CD4-positive, alpha-beta T cell (primary cell): ENCODE measurements at regions not wholly inside any gene's neighbourhood (a gene's known extent, or its start where the extent isn't known, plus 50 kb on each side); places are given as distances from the start of the nearest gene placed in this dataset.

ENCODE experiments used
- ATAC-seq: fragments of 200-7000 bp; cut with Tn5 transposase; one replicate; pipeline ENCODE4 v1.10.0; 2022; ENCODE audit warnings: mild to moderate bottlenecking; ENCODE audit not compliant: poor library complexity
- CTCF ChIA-PET: fragments of 350-600 bp; sonication (Branson Sonifier 250); formaldehyde crosslinking; loops from one replicate; lab custom pipeline; 2021; ENCODE audit warnings: antibody characterized with exemption, inconsistent platforms; lab: Charles Lee
- POLR2A ChIA-PET: fragments of 350-600 bp; sonication (Branson Sonifier 250); formaldehyde crosslinking; loops from one replicate; lab custom pipeline; 2021; ENCODE audit warnings: antibody characterized with exemption, inconsistent platforms; lab: Charles Lee
- DNase-seq, 14 experiments: peaks; one replicate each; pipeline ENCODE4 v3.0.0-alpha.2; 2013 to 2020; ENCODE audit warnings: mixed read lengths in 2 of 14
- H3K27ac ChIP-seq, 2 donors: one replicate each; pipeline versions ENCODE4 v1.5.1 to v1.7.0; 2013; ENCODE audit warnings: low read length in 2 of 2, low read depth in 1 of 2, mild to moderate bottlenecking in 1 of 2
- H3K27me3 ChIP-seq, 2 experiments: 1 replicate in 1 of 2; 2 replicates in 1 of 2; pipeline versions ENCODE4 v1.6.1 to v1.7.0; 2013; ENCODE audit warnings: low read length in 2 of 2, control low read depth in 1 of 2, mild to moderate bottlenecking in 1 of 2, moderate library complexity in 1 of 2; ENCODE audit not compliant: insufficient read depth in 2 of 2, control insufficient read depth in 1 of 2
- H3K36me3 ChIP-seq: one replicate; pipeline ENCODE4 v1.6.1; 2013; ENCODE audit warnings: low read length, control low read depth; ENCODE audit not compliant: insufficient read depth
- H3K4me1 ChIP-seq: one replicate; pipeline ENCODE4 v1.6.1; 2013; ENCODE audit warnings: low read length, control low read depth; ENCODE audit not compliant: insufficient read depth
- H3K4me3 ChIP-seq: one replicate; pipeline ENCODE4 v1.5.1; 2013; ENCODE audit warnings: mild to moderate bottlenecking, low read length, moderate library complexity
- H3K9me3 ChIP-seq, 2 experiments: 1 replicate in 1 of 2; 2 replicates in 1 of 2; pipeline versions ENCODE4 v1.6.1 to v1.7.0; 2013; ENCODE audit warnings: low read length in 2 of 2, mild to moderate bottlenecking in 2 of 2, control low read depth in 1 of 2, moderate library complexity in 1 of 2; ENCODE audit not compliant: control insufficient read depth in 1 of 2, insufficient read depth in 1 of 2
- H3K27ac Mint-ChIP-seq: one replicate; pipeline ENCODE4 v1.8.0; 2020; ENCODE audit warnings: mixed read lengths
- H3K27me3 Mint-ChIP-seq: one replicate; pipeline ENCODE4 v1.8.0; 2021; ENCODE audit warnings: mixed read lengths
- H3K36me3 Mint-ChIP-seq: one replicate; pipeline ENCODE4 v1.8.0; 2021; ENCODE audit warnings: low read depth, mixed read lengths
- H3K4me1 Mint-ChIP-seq: one replicate; pipeline ENCODE4 v1.8.0; 2021; ENCODE audit warnings: low read depth, mixed read lengths
- H3K4me3 Mint-ChIP-seq: one replicate; pipeline ENCODE4 v1.8.0; 2020; ENCODE audit warnings: mild to moderate bottlenecking, mixed read lengths
- H3K9me3 Mint-ChIP-seq: one replicate; pipeline ENCODE4 v1.8.0; 2020; ENCODE audit warnings: mixed read lengths
- CTCF ChIP-seq: fragments of 200-600 bp; IDR thresholded peaks from one replicate; pipeline ENCODE4 v1.8.0; 2022; ENCODE audit warnings: antibody characterized with exemption, mild to moderate bottlenecking
- intact Hi-C, 2 experiments: fragments of 100-400 bp; cut with DNase I in 1 of 2; cut with micrococcal nuclease in 1 of 2; formaldehyde crosslinking; loops; one replicate each; pipeline versions ENCODE4 v1.15.1 to v1.9.0; 2023 to 2025; cut with DNase I, micrococcal nuclease

- Histone ChIP-seq H3K4me3 (no peak overlapping the region), H3K4me1 (no peaks in the 10 kb centered on the region), H3K27ac (no peak overlapping the region), H3K36me3 (no peaks in the 10 kb centered on the region), H3K9me3 (no peaks in the 10 kb centered on the region), H3K27me3 (no peaks in the 10 kb centered on the region)
- CTCF ChIA-PET, result no interaction called here
- Mint-ChIP-seq H3K27me3 (no peaks in the 10 kb centered on the region), H3K36me3 (peaks cover 4% of the 10 kb centered on the region), H3K4me3 (no peak overlapping the region), H3K4me1 (peaks cover 28% of the 10 kb centered on the region), H3K9me3 (peaks cover 5% of the 10 kb centered on the region), H3K27ac (no peak overlapping the region)
- intact Hi-C loops, result no loop called here
- no peak for DNase-seq
- POLR2A ChIA-PET, result interaction anchor here (0.8 kb wide), 1 partner anchor 19 kb away, joined by 3 read pairs; no protein-coding TSS in a partner anchor
- TF ChIP-seq CTCF, result no peak
- ATAC-seq, result no peak
Measured at GRCh38 chr2:181324912-181325311, 132.3 kb upstream of the ITGA4 start.

GRCh38 chr2:181326661-181327060 is 130.5 kb upstream of the ITGA4 start:
- no peak overlapping the region for H3K4me3 Mint-ChIP-seq
- POLR2A ChIA-PET, result interaction anchor here (0.7 to 1.3 kb wide), 2 partner anchors 14 to 89 kb away, joined by 4 read pairs; no protein-coding TSS in a partner anchor
- no peaks in the 10 kb centered on the region for H3K27me3 Mint-ChIP-seq
- ATAC-seq, result peak; percentile 34
- no peak for DNase-seq
- Histone ChIP-seq H3K27me3 (no peaks in the 10 kb centered on the region), H3K27ac (no peak overlapping the region), H3K4me1 (no peaks in the 10 kb centered on the region), H3K9me3 (no peaks in the 10 kb centered on the region), H3K4me3 (no peak overlapping the region), H3K36me3 (no peaks in the 10 kb centered on the region)
- peaks cover 4% of the 10 kb centered on the region for H3K36me3 Mint-ChIP-seq
- intact Hi-C loops, result loop anchor here in 1 of 2 experiments (1.0 kb wide), 1 partner anchor 222 kb away; no protein-coding TSS in a partner anchor
- no peak overlapping the region for H3K27ac Mint-ChIP-seq
- peaks cover 11% of the 10 kb centered on the region for H3K9me3 Mint-ChIP-seq
- H3K4me1 Mint-ChIP-seq, result peaks cover 19% of the 10 kb centered on the region
- no peak for TF ChIP-seq CTCF
- CTCF ChIA-PET, result no interaction called here

- no peaks in the 10 kb centered on the region for H3K27me3 Mint-ChIP-seq
- POLR2A ChIA-PET, result interaction anchor here (2.3 kb wide), 1 partner anchor 18 kb away, joined by 7 read pairs; no protein-coding TSS in a partner anchor
- intact Hi-C loops, result loop anchor here in 1 of 2 experiments (5.0 kb wide), 1 partner anchor 42 kb away; no protein-coding TSS in a partner anchor
- CTCF ChIA-PET, result no interaction called here
- no peak overlapping the region for H3K27ac ChIP-seq
- H3K4me3 Mint-ChIP-seq, result no peak overlapping the region
- ATAC-seq, result no peak
- H3K4me1 ChIP-seq, result no peaks in the 10 kb centered on the region
- H3K36me3 Mint-ChIP-seq, result peaks cover 4% of the 10 kb centered on the region
- DNase-seq, result no peak
- TF ChIP-seq CTCF, result no peak
- no peaks in the 10 kb centered on the region for H3K27me3 ChIP-seq
- peaks cover 11% of the 10 kb centered on the region for H3K9me3 Mint-ChIP-seq
- no peak overlapping the region for H3K27ac Mint-ChIP-seq
- H3K4me3 ChIP-seq, result no peak overlapping the region
- H3K36me3 ChIP-seq, result no peaks in the 10 kb centered on the region
- no peaks in the 10 kb centered on the region for H3K9me3 ChIP-seq
- H3K4me1 Mint-ChIP-seq, result peaks cover 16% of the 10 kb centered on the region
Measured at GRCh38 chr2:181330286-181330685, 126.9 kb upstream of the ITGA4 start.
